HG03039 (cell line): ENCODE measurements at regions not wholly inside any gene's neighbourhood (a gene's known extent, or its start where the extent isn't known, plus 50 kb on each side); places are given as distances from the start of the nearest gene placed in this dataset.

Experiments used
- ATAC-seq: cut with Tn5 transposase; IDR thresholded peaks from one replicate; pipeline ENCODE4 v1.9.1; 2021; ENCODE audit warnings: mild to moderate bottlenecking, moderate library complexity; ENCODE audit not compliant: unreplicated experiment

DNA sequence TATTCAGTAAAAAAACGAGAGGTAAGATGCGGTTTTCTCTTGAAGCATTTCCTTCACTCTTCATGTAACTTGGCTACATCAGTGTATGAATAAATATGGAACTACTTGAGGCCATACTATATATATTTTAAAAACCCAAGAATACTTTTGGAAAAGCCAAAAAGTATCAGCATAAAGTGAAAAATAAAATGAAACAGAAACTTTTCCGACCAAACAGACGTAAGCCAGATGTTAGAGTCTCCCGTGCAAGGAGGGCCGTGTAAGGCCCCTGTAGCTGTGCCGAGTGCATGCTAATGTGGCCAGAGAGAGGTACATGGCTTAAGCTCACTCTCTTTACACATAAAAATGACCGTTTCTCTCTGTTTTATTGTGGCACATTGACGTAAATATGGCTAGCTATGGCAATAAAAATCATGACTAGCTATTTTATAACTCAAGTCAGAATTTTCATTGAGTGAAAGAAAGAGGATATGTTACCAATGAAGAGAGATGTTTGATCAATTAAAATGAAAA is 140.1 kb upstream of the GMDS start:
- ATAC-seq: no peak

DNA sequence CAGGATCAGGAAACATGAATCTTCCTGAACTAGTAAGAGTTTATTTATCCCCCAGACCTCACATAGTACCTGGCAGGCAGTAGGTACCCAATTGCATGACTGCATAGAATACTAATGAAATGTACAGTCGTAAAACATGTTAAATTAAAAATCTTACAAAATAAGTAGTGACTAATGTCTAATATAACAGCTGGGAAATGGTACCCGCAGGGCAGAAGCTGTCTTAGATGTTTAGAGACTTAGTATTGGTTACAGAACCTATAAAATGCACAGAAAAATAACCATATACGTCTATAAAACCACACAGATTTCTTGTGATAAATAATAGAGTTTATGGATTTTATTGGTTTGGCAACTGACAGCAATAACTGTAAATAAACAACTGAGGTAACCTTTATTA is 139.1 kb upstream of the GMDS start:
- ATAC-seq: no peak

DNA sequence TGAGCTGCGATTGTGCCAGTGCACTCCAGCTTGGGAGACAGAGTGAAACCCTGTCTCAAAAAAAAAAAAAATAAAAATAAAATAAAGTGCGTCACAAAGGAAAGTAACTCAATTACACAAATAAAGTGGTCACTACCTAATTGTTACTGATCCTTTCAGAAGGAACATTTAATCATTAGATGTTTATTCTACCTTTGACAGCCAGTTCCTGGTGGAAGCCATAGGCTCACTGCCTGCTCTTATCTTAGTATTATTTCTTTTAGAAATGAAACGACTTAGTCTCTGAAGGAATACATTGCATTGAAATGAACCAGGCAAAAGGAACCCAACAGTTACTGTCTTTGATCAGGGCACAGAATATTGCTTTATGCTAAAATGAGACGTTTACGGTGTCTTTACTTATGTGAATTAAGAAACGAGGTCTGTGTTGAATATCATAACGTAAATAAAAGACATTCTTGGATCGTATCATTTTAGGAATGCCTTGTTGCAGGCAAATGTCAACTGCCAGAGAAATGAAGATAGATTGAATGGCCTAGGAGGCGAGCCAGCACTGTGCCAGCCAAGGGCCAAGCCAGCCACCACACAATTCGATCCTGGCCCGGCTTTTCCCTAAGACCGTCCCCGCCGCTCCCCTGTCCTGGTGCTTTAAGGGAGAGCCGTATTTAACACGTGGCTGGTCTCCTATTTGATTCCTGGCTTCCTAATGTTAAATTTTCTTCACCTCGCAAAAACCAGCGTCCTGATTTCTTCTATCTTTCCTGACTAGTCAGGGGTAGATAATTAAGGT is 136.7 kb upstream of the GMDS start:
- no peak for ATAC-seq

DNA sequence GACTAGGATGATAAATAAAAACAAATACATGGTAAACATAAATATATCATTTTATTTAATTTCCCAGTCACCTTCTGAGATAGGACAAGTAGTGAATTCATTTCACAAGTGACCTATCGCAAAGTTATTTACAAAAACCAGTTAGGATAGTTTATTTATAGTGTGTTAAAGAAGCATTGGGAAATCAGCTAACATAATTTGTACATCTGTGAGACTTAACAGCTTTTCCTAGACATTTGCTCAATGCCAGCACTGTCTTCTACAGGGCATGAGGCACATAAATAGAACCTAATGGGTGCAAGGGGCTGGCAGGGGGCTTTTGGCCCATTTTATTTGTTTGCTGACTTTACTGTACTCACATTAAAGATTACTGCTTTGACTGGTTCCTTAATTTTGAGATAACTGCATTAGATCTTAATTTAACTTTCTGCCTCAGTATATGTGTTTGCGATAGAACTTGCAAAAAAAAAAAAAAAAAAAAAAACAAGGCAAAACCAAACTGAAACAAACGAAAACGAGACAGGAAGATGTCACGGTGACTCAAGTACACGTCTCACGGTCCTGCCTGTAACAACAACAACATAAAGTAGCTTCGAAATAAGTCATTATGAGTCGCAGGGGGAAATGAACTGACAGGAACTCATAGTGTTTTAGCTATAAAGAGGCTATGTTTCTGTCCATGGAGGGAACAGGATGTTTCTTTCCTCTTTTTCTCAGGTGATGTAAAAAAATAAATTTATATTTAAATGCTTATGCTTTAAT is 133.7 kb upstream of the GMDS start:
- no peak for ATAC-seq

DNA sequence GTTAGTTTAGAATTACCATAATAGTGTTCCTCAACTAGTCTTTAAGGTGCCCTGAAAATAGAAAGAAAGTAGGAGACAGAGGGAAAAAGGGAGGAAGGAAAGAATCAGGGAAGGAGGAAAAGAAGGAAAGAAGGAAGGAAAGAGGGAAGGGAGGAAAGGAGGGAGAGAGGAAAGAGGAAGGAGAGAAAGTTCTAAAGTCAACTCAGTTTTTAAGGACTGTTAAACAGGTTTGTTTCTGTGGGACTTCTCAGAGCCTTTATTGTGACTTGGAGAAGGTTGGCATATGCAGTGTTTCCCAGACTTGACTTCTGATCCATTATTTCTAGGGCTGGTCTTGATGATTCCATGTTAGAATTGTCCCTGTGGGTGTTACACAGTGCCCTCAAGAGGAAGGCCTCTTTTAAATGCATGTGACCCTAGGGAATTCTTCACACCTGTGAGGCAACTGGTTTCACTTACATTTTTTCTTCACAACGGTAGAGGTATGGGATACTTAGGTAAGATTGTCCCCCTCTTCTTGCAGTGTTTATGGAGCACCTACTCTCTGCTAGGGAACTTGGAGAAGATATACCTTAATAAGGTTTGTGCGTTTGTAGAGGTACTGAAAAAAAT is 132.7 kb upstream of the GMDS start:
- ATAC-seq: no peak

DNA sequence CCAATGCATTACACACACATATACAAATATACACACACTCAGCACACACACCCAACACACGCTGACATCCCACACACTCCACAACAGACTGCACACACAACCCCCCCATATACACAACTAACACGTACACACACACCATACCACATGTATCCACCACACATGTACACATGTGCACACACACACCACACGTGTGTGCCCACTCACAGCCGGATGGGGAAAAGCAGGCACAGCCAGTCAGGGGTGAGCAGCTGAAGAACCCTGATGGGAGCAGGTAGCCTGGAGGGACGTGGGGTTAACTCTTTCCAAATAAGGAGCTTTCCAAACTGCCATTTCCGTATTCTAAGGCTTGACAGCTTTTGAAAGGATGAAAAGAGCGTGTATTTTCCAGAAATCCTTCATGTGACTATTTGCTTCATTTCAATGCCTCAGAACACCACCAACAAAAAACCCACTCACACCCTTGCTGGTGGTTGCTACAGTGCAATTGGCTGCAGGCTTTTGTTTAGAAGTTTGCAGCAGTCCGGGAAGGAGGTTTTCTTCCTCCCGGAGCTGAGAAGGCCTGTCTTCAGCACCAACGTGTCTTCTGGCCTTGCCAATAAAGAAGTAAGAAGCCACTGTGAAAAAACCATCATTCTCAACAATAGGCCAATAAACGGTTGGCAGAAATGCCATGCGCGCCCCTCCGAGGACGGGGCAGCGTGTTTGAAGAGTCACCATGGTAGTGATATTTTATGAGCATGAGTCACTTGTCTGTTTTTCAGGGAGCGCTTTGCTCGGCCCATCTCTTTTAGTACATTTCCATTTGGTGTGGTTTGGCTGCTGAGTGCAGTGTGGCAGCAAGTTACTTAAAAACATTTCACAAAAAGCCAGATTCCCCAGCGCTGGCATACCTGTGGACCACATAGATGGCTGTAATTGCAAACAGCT is 131.3 kb upstream of the GMDS start:
- ATAC-seq: no peak

DNA sequence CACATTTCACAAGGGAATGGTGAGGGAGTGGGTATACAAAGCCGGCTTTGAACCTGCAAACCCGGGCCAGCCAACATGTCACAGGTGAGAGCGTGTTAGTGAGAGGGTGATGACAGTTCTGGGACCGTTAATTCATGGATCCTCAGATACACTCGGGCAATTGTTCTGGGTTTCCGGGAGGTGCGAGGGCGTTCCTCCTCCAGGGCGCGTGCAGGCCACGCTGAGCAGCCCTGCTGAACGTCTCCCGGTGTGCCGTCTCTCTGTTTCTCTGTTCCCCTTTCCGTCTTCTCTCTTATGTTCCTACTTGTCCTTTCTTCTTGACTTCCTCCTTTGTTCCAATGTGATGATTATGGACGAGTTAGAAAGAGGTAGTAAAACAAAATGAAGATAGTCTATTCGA is 130.0 kb upstream of the GMDS start:
- ATAC-seq: no peak

DNA sequence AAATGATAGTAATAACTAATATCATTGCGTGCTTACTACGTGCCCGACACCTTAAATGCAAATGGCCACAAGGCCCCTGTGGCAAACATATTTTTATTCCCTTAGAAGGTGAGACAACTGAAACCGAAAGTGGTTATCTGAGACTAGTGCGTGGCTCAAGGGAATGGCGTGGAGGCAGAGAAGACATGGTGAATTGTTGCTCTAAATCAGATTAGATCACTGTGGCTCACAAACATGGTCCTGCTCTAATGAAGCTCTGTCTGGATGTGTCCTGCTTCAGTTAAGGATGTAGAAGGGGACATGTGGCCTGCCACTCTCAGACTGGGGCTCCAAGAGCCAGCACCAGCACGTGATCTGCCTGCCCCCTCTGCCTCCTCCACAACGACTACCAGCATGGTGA is 124.2 kb upstream of the GMDS start:
- no peak for ATAC-seq

DNA sequence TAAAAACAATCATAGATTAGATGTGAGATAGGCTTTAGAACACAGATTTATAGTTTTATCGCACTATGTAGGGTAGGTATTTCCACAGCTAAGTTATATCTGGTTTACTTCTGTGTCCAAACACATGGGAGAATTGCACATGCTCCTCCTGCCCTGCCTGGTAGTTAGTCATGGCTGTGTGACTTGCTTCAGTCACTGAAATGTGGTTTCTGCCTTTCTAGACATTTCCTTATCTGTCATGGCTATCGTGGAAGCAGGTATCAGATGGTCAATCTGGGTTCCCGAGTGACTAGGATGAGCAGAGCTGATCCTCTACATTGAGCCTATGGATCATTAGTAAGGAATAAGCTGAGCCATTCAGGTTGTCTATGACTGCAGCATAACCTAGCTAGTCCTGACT is 117.8 kb upstream of the GMDS start:
- no peak for ATAC-seq

DNA sequence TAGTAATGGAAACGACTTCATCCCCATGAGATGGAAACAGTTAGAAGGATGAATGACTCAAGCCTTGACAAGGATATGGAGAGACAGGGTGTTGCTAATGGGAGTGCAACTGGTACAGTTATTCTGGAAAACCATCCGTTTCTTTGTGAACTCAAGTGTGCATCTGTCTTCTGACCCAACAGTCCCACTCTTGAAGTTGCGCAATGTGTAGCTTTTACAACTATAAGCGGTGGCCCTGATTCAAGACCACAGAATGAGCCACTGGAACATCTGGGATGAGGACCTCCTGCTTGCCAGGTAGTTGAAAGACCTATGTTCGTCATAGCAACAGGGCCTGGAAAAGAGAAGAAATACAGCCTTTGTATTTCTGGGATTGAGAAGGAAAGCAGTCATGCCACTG is 115.8 kb upstream of the GMDS start:
- no peak for ATAC-seq

DNA sequence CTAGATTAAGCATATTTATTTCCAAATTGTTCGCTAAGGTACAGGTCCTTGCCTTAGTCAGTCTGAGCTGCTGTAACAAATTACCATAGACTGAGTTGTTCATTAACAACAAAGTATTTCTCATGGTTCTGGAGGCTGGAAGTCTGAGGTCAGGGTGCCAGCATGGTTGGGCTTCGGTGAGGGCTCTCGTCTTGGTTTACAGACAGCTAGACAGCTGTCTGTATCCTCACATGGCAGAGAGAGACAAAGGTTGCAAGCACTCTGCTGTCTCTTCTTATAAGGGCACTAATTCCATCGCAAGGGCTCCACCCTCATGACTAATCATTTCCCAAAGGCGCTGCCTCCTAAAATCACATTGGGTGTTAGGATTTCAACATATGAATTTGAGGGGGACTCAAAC is 115.3 kb upstream of the GMDS start:
- ATAC-seq: no peak

DNA sequence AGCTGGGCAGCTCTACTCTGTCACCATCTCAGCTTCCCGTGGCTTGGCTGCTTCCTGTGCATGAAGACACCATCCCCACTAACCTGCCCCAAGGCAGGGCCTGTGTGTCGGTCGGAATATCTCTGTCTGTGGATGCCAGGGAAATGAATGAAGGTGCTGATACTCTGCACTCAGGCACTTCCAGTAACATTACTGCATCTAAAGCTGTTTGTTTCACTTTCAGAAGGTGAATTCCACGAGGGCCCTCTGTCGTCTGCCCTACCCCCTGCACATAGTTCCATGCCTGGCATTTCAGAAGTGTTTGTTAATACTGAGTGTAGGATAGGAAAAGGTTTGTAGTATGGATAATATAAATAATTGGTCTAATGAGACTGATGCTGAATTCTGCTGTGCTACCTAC is 114.7 kb upstream of the GMDS start:
- no peak for ATAC-seq

DNA sequence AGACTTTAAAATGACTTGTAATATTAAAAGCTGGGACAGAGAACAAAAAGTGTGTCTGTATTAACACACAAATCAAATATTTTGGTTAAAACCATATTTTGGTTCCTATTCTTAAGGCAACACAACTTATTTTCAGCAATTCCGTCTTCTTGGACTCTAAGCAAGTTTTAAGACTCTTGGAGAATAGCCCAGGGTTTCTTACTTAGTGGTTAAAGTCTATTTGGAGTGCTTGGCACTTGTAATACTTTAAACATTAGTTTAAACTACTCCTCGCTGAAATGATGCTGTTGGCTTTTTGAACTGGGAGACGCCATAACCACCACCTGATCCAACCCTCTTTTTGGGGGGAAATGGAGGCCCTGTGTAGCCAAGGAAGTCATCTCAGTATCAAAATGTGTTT is 109.7 kb upstream of the GMDS start:
- no peak for ATAC-seq

DNA sequence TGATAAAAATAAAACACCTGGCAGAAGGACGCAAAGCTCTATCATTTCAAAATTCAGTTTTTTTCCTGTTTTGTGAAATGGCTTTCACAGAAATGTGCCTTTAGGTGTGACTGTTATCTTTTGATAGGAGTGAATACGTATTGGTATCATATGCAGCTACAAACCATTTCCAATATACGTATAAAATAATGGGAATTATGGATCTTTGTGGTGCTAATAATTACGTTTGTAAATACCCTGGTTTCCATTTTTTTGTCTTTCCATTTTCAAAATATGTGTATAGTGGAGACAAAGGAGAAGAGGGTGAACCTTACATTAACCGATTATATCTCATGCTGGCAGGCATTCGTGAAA is 108.7 kb upstream of the GMDS start:
- no peak for ATAC-seq

DNA sequence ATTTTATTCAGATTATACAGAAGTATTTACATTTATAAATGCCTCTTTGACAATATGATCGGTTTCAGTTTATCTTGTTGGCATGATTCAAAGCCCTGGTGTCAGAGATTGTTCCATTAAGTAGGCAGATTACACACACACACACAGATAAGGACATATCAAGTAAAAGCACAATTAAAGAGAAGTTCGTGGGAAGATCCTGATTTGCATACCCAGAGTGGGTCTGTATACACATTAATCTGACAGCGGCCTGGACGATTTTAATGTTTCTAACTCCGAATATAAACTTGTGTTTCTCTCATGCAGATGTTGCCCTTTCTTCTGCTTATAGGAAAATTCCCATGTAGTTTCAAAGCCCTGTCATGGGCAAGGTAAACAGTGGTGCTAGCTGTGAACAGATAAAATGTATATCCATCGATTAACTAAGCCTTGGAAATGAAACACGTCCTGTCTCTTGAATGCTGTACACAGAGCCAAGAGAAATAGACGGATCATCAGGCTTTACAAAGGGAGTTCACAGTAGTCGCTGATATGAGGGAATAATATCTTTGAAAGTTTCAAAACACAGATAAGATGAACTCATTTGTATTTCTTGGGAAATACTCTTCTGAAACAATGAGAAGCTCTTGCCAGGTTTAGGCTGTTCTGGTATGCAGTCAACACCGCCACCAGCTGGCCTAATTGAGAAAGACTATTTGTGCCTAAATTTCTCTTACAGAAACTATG is 108.2 kb upstream of the GMDS start:
- ATAC-seq: no peak

DNA sequence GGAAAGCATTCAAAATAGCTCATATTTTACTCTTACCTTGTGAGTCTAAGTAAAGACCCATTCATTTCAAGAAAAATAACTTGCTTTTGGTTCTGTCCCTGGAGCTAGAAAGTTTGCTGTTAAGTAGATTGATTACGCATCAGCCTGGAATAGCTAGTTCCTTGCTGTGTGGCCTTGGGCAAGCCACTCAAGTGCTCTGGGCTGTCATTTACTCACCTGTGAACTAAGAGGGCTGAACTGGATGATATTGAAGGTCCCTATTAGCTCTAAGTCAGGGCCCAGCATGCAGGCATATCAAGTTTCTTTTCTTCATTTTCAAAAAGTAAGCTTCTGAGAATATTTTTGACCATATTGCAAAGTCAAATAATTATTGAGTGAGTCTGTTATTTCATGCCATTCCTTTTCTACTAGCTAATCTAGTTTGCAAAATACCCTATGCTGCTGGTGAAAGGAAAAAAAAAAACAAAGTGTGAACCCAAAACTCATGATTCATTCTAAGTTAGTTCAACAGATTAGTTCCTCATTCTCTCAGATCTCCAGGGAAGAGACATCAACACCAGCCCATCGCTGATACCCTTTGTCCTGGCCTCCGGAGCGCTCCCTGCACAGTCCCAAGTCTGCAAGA is 106.5 kb upstream of the GMDS start:
- ATAC-seq: no peak

DNA sequence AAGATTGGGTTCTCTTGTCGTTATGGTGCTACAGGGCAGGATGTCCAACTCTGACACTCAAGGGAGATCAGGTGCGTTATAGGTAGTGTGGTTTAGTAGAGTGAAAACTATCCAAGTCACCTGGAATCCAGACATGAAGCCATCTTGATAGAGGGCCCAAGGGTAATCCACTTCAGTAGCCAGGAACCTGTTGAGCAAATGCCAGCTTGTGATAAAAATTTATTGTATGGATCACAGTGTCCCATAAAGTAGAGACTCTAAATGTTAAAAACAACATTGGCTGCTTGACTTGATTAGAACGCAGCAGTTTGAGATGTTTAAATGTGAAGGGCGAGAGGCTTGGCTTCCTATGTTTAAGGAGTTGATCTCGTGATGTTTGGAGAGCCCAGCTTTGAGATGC is 105.7 kb upstream of the GMDS start:
- ATAC-seq: no peak

DNA sequence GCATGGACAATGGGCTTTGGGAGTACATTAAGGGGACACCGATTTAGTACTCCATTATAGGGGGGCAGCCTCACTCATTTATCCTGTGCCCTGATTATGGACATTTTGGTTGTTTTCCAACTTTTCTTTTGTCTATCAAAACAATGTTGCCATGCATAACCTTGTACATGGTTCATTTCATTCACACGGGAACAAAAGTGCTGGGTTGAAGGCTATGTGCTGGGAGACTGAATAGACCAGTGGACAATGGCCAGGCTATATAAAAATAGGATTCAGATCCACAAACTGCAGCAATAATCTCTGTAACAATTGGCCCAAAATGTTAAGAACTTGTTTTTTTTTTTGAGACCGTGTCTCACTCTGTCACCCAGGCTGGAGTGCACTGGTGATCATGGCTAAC is 100.7 kb upstream of the GMDS start:
- ATAC-seq: no peak

DNA sequence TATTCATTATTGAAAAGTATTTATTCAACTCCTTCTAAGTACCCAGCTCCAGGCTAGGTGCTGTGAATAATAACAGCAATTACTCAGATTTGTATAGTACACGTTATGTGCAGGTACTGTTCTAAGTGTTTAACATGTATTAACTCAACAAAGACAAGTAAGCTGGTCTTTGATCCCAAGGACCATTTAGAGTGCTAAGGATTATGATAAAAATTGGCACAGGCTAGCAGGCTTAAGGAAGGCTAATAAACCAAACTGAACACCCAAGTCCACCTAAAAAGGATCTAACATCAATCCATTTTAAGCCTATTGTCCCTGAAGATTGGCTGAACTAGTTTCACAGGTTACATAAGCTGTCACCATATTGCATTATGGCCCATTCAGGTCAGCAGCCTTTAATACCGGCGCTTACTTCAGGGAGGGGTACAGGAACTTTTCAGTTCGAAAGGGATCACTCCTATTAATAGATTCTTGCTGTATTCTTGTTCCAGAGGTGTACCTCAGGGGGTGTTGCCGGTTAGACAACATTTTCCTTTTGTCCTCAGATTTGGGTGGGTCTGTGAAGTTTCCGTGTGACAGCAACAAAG is 99.0 kb upstream of the GMDS start:
- ATAC-seq: no peak

DNA sequence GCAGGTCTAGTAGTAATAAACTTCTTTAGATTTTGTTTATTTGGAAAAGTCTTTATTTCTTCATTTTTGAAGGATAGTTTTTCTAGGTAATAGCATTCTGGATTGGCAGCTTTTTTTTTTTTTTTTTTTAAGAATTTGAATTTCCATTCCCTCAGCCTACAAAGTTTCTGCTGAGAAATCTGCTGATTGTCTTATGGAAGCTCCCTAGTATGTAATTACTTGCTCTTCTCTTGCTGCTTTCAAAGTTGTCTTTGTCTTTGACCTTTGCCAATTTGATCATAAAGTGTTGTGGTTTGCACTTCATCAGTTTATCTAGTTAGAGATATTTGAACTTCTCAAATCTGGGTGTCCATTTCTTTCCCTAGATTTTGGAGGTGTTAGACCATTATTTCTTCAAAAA is 82.2 kb upstream of the GMDS start:
- ATAC-seq: no peak
